HG02973 (cell line): ENCODE measurements at regions not wholly inside any gene's neighbourhood (a gene's known extent, or its start where the extent isn't known, plus 50 kb on each side); places are given as distances from the start of the nearest gene placed in this dataset.
"Not testable (repeated sequence)": the region's sequence is repeated elsewhere in the genome, so short reads cannot be mapped to it uniquely, and the experiment has no call there.

Experiments used
- ATAC-seq: cut with Tn5 transposase; IDR thresholded peaks from one replicate; pipeline ENCODE4 v1.9.1; 2021; ENCODE audit warnings: moderate library complexity; ENCODE audit not compliant: unreplicated experiment

DNA sequence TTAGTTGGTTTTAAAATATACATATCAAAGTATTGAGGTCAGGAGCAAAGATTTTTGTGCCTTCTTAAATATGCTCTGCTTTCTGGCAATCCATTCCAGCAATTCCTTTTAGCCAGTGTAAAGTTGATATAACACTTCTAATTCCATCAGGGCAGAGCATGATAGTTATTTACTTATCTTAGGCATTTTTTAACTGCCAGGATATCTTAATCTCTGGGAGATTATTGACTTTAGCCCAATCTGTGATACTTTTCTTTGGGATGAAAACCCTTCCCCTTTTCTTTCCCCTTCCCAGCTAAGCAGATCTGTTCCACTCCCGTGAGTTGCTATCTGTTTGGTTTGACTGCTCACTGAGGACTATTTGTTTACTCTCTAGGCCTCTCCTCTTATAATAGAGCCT lies 168.7 kb upstream of the RSPO3 start:
- ATAC-seq, result no peak

DNA sequence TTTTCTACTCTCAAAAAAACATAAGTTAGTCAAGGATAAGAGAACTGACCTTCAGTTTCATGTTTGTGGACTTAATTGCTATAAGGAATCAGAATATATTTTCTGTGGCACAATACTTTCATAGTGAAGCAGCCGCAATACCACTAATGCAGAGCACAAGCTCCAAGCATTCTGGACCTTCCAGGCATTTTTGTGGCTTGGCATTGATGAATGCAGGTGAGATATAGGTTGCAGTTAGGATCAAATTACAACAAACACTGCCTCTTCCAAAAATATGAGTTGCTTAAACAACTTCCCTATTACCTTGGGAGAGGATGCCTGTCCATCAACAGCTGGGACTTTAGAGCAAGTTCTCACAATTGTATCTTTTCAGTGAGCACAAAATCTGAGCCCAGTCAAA lies 162.8 kb upstream of the RSPO3 start:
- no peak for ATAC-seq

DNA sequence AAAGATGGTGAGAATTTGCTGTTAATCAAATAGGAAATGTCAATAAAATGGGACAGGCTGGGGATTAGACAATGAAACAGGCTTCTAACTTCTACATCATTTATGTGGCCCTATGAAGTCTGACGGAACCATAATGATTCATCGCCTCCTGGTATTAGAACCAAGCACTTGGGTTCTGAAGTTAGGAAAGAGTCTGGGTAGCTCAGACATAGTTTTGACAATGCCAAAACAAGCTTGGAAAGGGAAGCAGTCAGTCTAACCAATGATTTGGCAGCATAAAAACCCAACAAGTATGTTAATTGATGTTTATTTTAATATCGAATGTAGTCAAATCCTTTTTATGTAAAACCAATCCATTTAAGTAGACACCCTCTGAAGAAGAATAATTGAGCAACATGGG lies 160.8 kb upstream of the RSPO3 start:
- no peak for ATAC-seq

DNA sequence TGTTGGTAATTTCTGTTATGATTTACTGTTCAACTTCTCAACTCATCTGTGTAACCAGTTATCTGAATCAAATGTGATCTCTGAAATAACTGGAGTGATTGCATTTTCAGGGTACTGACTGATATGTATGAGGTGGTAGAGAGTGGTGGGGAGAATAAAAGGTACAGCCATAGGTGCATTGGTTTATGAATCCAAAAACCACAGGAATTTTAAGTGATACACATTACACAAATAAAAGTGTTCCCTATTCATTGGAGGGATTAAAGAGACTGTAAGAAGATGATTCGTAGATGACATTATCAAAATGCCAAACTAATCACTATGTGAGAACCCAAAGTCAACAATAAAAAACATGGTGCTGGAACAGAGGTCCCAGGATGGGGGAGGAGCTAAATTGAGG lies 158.7 kb upstream of the RSPO3 start:
- ATAC-seq, result no peak

DNA sequence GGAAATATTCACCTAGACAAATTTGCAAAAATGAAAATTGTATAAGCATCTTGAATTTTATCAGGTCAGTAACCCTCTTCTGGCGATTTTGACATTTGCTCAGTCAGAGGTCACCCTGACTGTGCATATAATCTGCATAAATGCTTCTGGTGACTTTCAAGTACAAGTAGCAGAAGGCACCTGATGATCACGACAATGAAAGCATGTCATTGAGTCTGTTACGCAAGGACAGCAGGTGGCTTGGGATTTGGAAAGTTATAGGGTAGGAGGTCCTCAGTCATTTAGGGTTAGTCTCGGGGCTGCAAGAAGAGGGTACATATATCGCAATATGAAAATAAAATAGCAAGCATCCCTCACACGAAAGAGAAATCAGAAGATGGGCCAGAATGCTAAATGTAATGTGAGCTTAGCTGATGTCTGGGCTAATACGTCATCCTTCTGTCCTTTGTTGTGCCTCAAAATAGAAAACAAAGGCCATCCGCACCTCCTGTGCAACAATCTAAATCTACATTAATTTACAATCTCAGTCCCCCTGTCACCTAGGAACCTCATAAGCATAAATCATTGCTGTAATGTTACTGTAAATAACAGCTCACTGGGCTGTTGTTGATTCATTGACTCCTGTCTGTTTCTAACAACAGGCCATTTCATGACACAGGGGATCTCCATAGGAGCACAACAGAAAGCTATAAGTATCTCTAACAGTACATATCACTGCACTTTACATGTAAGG lies 155.2 kb upstream of the RSPO3 start:
- ATAC-seq, result no peak

DNA sequence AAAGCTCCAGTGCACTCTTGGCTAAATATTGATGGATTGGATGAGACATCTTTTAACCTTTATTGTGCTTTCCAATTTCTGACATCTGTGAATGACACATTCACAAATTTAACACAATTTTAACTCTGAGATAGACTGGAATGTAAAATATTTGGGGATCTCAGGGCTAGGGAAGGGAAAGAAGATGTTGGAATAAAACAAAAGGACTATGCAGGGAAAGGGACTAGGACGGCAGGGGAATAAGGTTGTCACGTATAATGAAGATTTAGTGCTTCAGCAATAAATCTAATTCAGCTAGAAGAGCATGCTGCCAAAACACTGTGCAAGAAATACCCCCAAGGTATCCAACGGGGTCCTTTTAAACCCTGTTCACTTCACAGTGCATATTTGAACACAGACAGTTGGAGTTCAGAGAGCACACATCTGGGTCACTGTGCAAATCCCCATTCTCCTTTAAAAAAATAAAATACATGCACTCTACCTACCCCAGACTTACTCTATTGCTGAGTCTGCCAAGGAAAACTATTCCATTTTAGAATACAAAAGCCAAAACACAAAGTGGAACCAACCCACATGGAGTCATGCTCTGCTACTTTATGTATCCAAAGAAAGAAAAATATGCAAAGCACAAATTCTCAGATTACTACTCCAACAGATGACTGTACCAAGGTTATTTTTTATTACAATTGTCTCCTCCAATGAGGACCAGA lies 151.0 kb upstream of the RSPO3 start:
- no peak for ATAC-seq

DNA sequence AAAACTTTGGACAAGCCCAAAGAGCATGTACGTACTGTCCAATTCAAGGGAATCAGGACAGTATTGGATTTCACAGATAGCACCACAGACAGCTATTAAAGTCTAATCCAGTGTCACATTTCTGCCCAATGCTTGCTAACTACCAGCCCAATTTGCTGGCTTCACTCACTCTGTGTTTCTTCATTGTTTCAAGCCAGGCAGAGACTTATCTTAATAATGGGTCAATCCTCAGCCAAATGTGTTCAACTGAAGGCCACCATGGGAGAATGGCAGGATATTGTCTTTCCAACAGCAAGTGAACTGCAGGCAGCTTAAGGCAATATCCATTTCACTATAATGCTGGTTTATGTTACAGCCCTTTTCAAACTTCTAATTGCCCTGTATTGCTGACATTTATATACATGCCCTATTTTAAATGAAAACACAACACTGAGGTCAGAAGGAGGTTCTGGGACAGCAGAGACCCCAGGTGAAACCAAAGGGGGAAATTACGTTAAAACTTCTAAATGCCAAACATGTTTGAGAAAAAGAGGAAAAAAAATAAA lies 142.1 kb upstream of the RSPO3 start:
- no peak for ATAC-seq

DNA sequence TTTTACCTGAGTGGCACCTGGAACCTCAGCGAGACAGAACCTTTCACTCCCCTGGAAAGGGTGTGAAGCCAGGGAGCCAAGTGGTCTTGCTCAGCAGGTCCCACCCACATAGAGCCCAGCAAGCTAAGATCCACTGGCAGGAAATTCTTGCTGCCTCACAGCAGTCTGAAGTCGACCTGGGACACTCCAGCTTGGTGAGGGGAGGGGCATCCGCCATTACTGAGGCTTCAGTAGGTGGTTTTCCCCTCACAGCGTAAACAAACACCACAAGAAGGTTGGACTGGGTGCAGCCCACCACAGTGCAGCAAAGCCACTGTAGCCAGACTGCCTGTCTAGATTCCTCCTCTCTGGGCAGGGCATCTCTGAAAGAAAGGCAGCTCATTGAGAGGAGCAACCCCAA lies 134.7 kb upstream of the RSPO3 start:
- ATAC-seq, result no peak

DNA sequence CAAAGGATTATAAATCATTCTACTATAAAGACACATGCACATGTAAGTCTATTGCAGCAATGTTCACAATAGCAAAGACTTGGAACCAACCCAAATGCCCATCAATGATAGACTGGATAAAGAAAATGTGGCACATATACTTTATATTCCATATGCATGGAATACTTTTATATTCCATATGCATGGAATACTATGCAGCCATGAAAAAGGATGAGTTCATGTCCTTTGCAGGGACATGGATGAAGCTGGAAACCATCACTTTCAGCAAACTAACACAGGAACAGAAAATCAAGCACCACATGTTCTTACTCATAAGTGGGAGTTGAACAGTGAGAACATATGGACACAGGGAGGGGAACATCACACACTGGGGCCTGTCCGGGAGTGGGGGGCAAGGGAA lies 130.3 kb upstream of the RSPO3 start:
- ATAC-seq, result not testable (repeated sequence)

DNA sequence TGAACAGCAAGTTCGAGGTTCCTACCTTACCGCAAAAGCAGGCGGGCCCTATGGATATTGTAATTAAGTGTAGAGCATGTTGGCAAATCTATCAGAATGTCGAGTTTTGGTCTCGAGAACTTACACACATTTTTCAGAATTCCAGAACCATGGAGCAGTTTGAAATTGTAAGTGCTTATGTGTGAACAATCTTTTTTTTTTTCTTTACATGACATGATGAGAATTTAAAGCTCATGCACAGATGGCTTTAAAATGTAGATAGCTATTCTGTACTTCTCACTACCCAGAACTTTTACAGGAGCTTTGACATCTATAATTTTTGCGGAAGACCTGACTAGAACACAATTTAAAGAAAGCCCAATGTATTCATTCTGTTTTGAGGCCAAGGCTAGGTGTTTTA lies 117.8 kb upstream of the RSPO3 start:
- ATAC-seq, result no peak

DNA sequence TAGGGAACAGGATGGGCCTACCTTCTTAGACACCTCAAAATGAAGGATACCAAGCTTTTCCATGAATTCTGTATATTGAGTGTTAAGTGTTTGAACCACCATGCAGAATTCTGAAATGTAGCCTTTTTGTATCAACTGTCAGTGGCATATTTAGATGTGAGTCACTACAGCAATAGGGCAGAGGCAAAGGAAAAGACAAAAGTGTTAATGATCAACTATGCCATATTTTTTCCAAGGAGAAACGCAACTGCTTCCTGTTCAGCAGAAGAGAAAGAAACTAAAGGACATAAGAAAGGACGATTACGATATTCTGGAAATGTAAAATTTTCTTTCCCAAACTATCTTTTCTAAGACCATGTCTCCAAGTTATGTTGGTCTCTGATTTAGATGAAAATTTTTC lies 104.6 kb upstream of the RSPO3 start:
- no peak for ATAC-seq

DNA sequence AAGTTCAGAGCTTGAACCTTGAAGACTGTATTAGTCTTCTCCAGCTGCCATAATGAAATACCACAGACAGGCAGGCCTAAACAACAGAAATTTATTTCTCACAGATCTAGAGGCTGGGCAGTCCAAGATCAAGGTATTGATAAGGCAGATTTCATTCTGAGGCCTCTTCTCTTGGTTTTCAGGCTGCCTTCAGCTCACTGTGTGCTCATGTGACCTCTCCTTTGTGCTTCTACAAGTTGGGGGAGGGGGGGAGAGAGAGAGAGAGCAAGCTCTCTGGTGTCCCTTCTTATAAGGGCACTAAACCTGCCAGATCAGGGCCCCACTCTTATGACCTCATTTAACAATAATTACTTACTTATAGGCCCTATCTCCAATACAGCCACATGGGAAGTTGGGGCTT lies 102.6 kb upstream of the RSPO3 start:
- no peak for ATAC-seq

DNA sequence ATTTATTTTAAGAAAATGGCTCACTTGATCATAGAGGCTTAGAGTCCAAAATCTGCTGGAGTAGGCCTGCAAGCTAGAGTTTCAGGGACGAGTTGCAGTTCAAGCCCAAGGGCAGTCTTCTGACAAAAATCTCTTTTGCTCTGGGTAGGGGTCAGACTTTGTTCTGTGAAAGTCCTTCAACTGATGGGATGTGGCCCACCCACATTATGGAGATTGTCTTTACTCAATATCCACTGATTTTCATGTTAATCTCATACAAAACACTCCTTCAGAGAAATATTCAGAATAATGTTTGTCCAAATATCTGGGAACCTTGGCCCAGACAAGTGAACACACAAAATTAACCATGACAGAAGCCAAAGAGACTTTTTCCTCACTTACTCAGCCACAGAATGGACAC lies 98.6 kb upstream of the RSPO3 start:
- ATAC-seq, result no peak

DNA sequence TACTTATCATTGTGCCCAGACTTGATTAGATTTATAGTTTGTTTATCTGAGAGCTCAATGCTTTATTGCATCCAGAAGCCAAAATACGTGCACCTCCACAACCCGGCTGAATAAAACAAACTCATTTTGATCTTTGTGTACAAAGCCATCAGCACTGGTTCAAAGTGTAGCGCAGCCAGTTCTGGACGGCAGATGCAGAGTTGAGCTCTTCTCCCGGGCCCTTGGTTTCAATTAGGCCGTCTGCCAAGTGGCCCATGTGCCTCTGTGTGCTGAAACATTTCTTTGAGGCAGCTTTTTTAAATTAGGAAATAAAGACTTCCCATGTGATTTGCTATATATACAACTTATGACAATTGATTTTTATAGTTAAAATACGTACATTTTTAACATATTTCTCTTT lies 96.2 kb upstream of the RSPO3 start:
- ATAC-seq, result no peak

DNA sequence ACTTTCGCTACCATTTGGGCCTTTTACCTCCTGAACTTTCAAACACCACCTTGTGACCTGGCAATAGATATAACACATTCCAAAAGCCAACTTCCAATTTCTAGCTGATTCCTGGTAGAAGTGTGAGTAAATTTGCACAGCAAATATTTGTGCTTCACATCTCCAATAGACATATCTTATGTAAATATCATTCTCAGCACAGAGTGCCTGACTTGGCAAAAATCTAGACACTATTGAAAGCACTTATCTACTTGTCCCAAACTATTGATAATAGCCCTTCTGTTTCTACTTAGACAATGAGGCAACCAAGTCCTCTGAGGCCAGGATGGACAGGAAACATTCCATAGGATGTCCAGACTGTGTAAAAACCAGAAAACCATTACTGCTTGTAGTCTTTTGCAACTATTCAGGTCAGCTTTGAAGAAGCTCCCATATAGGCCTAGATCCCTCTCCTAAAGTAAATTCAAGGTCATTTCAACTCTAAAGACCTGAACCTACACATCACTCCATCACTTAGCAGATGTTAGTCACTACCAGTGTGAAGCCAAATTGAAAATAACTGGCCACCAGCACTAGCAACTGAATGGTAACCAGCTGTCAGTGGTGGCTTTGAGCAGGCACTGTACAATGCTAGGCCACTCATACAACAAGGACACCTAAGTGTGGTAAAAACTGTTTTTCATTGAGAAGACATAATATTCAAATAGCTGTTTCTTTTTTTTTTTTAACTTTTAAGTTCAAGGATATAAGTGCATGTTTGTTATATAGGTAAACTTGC lies 95.3 kb upstream of the RSPO3 start:
- ATAC-seq, result no peak

DNA sequence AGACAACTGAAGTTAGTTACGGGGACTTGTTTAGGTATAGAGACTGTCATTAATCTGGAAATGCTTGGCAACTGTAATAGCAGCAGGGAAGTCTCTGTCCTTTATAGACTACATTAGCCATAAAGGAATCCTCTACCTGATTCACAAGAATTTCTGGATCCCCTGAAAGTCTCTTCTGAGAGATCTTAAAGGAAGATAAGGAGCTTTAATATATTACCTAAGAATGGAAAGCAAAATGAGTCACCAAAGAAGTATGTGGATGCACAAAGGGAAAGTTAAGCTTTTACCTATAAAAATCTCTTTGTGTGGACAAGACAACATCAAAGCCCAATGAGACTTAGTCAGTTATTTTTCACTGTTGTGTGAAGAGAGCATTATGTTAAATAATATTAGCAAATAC lies 92.2 kb upstream of the RSPO3 start:
- ATAC-seq, result no peak

DNA sequence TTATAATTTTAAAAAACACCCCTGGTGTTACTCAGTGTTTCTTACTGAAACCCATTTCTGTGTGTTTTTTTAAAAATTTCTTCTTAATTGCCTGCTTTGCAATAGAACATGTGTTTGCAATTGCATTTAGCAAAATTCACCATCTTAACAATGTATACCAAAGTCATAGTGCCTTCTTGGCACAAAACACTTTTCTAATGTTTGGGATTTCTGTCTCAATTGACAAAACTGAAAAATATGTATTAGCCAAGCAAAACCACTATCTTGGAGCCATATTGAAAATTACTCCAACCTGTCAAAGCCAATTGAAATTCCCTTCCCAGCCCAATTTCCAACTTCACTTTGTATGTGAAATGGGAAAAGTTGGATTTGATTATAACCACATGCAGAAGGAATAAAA lies 88.4 kb upstream of the RSPO3 start:
- ATAC-seq, result no peak

DNA sequence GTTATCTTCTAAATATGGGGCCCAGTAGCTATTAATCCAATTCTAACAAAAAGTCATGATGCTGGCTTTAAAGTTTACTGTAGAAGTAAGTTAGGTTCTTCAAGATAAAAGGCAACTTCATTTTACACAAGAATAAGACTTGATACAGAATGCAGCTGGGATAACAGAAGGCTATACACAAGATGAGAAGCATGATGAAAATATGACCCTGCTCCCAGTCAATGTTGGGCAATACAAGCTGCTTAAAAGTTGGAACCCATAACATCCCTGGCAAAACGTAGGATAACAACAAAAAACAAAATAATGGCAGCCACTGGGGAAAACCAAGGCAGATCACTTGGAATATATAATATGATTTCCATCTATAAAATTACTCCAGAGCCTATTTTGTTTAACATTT lies 87.6 kb upstream of the RSPO3 start:
- ATAC-seq, result no peak

DNA sequence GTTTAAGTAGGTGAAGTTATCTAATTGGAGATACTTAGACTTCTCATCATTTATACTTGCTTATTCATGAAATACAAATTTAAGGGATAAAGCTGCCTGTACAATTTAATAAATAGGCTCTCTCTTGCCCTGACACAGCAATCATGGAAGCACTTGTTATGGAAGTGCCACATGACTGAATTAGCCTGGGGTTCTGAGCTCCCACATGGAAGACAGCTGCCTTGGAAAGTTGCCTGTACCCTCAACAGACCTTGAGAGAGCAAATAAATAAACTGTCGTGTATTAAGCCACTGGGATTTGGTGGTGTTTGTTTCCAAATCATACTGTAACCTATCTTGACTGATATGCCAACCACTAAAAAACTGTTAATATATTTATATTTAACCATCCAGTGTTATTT lies 87.0 kb upstream of the RSPO3 start:
- no peak for ATAC-seq

DNA sequence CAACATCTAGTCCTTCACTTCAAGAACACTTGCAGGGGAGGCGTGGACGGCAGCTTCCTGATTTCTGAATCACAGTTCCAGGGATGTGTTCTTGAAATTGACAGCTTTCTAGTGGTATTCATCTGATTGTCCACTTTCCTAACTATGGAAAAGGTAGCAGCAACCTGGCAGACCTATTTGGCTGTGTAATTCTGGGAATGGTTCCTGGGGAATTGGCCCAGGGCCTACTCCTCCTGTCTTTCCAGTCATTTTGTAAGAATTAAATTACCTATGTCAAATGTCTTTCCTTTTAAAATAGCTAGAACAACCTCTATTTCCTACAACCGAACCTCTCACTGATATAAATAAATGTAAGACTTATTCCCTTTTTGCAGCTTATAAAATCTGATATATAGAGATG lies 85.5 kb upstream of the RSPO3 start:
- no peak for ATAC-seq

DNA sequence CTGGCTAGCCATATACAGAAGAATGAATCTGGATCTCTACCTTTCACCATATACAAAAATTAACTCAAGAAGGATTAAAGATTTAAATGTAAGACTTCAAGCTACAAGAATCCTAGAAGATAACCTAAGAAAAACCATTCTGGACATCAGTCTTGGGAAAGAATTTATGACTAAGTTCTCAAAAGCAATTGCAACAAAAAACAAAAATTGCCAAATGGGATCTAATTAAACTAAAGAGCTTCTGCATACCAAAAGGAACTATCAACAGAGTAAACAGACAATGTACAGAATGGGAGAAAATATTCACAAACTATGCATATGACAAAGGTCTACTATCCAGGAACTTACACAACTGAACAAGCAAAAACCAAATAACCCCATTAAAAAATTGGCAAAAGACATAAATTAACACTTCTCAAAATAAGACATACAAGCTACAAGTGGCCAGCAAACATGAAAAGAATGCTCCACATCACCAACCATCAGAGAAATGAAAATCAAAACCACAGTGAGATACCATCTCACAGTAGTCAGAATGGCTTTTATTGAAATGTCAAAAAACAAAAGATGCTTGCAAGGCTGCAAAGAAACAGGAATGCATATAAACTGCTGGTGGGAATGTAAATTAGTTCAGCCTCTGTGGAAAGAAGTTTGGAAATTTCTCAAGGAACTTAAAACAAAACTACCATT lies 66.8 kb upstream of the RSPO3 start:
- no peak for ATAC-seq
